Posterior vena cava (tissue), 2 donors: ENCODE measurements at regions not wholly inside any gene's neighbourhood (a gene's known extent, or its start where the extent isn't known, plus 50 kb on each side); places are given as distances from the start of the nearest gene placed in this dataset.

Source experiments
- DNase-seq: peaks from one replicate; pipeline ENCODE4 v3.0.0-alpha.2; 2020; ENCODE audit warnings: low spot score
- intact Hi-C, 2 donors: fragments of 100-400 bp; cut with DNase I; formaldehyde crosslinking; loops; one replicate each; pipeline versions ENCODE4 v1.14.1 to v1.14.2; 2022 to 2023
- donor health status: DM: yes; HTN: yes; CAD: no.
- donor health status: DM: yes; HTN: yes; CAD: no.

GRCh38 chr9:1254071-1254470 lies 203.9 kb downstream of the DMRT2 start:
- DNase-seq, result no peak
- intact Hi-C loops, result no loop called here

- no peak for DNase-seq
- intact Hi-C loops, result no loop called here
Measured at GRCh38 chr9:1256178-1256577, 206.0 kb downstream of the DMRT2 start.

- intact Hi-C loops, result no loop called here
- no peak for DNase-seq
Measured at GRCh38 chr9:1261266-1261665, 211.1 kb downstream of the DMRT2 start.

GRCh38 chr9:1261879-1262766 lies 212.0 kb downstream of the DMRT2 start:
- no peak for DNase-seq
- intact Hi-C loops, result no loop called here

GRCh38 chr9:1267141-1267570 lies 217.0 kb downstream of the DMRT2 start:
- intact Hi-C loops, result no loop called here
- DNase-seq, result no peak

GRCh38 chr9:1267581-1267980 lies 217.4 kb downstream of the DMRT2 start:
- DNase-seq, result no peak

GRCh38 chr9:1269533-1270315 lies 219.6 kb downstream of the DMRT2 start:
- intact Hi-C loops, result no loop called here

More at GRCh38 chr9:1267581-1267980, 217.4 kb downstream of the DMRT2 start:
- intact Hi-C loops, result no loop called here

GRCh38 chr9:1271367-1271766 lies 221.2 kb downstream of the DMRT2 start:
- intact Hi-C loops, result no loop called here
- no peak for DNase-seq

More at GRCh38 chr9:1269533-1270315, 219.6 kb downstream of the DMRT2 start:
- DNase-seq, result no peak

GRCh38 chr9:1271786-1272185 lies 221.6 kb downstream of the DMRT2 start:
- intact Hi-C loops, result no loop called here
- no peak for DNase-seq

- intact Hi-C loops, result no loop called here
- DNase-seq, result no peak
Measured at GRCh38 chr9:1272488-1272887, 222.3 kb downstream of the DMRT2 start.

GRCh38 chr9:1273859-1274258 lies 223.7 kb downstream of the DMRT2 start:
- intact Hi-C loops, result no loop called here
- DNase-seq, result no peak

- no peak for DNase-seq
- intact Hi-C loops, result no loop called here
Measured at GRCh38 chr9:1274334-1274733, 224.2 kb downstream of the DMRT2 start.

GRCh38 chr9:1276474-1276873 lies 226.3 kb downstream of the DMRT2 start:
- intact Hi-C loops, result no loop called here
- DNase-seq, result no peak

- intact Hi-C loops, result loop anchor here in 1 of 2 donors (5.0 kb wide), 1 partner anchor 838 kb away; no protein-coding TSS in a partner anchor
- no peak for DNase-seq
Measured at GRCh38 chr9:1284727-1285126, 234.6 kb downstream of the DMRT2 start.

- DNase-seq, result no peak
- intact Hi-C loops, result no loop called here
Measured at GRCh38 chr9:1285526-1285925, 235.4 kb downstream of the DMRT2 start.

GRCh38 chr9:1292384-1292783 lies 242.2 kb downstream of the DMRT2 start:
- DNase-seq, result no peak
- intact Hi-C loops, result no loop called here

GRCh38 chr9:1294641-1295258 lies 244.6 kb downstream of the DMRT2 start:
- intact Hi-C loops, result no loop called here
- no peak for DNase-seq

- intact Hi-C loops, result no loop called here
- DNase-seq, result no peak
Measured at GRCh38 chr9:1296331-1296730, 246.2 kb downstream of the DMRT2 start.

- DNase-seq, result no peak
- intact Hi-C loops, result no loop called here
Measured at GRCh38 chr9:1298046-1298445, 247.9 kb downstream of the DMRT2 start.

- no peak for DNase-seq
- intact Hi-C loops, result no loop called here
Measured at GRCh38 chr9:1300941-1301340, 250.8 kb downstream of the DMRT2 start.
